B cell (primary cell): ENCODE measurements at regions not wholly inside any gene's neighbourhood (a gene's known extent, or its start where the extent isn't known, plus 50 kb on each side); places are given as distances from the start of the nearest gene placed in this dataset.

Experiments used
- EZH2 ChIP-seq: IDR thresholded peaks from 2 replicates; pipeline ENCODE4 v1.6.1; 2012; ENCODE audit warnings: borderline replicate concordance, low read depth, mild to moderate bottlenecking, moderate library complexity, low read length; ENCODE audit not compliant: insufficient read depth, poor library complexity, severe bottlenecking
- TF ChIP-seq, protein P1 (sequence below): fragments of 200-600 bp; IDR thresholded peaks from one replicate; pipeline ENCODE4 v1.8.0; 2022; ENCODE audit warnings: antibody characterized with exemption, mild to moderate bottlenecking

DNA sequence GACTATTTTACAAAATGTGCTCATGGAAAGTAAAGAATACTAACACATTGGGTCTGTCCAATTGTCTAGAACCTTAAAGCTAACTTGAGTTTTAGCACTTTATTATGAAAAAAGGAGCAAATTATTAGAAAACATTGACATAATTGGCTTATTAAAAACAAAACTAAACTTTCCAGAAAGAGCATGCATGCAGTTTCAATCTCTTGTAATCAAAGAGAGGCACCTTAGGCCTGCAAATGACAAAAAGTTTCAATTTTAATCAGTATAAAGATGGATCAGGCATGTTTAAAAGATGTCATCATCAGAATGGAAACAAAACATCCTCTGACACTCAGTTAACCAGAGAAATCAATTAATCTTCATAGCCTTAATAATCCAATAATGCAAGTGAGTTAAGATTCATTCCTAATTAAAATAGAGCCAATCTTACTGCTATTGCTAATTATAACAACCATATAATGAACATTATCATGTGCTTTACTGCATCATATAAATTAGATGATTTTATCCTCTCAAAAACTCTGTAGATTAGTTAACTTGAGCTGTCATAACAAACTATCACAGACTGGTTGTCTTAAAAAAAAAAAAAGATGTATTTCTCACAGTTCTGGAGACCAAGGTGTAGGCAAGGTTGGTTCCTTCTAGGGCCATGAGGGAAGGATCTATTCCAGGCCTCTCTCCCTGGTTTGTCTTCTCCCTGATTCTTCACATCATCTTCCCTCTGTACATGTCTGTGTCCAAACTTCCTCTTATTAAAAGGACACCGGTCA, 131.4 kb downstream of the RPAP3 start:
- TF ChIP-seq, protein P1, sequence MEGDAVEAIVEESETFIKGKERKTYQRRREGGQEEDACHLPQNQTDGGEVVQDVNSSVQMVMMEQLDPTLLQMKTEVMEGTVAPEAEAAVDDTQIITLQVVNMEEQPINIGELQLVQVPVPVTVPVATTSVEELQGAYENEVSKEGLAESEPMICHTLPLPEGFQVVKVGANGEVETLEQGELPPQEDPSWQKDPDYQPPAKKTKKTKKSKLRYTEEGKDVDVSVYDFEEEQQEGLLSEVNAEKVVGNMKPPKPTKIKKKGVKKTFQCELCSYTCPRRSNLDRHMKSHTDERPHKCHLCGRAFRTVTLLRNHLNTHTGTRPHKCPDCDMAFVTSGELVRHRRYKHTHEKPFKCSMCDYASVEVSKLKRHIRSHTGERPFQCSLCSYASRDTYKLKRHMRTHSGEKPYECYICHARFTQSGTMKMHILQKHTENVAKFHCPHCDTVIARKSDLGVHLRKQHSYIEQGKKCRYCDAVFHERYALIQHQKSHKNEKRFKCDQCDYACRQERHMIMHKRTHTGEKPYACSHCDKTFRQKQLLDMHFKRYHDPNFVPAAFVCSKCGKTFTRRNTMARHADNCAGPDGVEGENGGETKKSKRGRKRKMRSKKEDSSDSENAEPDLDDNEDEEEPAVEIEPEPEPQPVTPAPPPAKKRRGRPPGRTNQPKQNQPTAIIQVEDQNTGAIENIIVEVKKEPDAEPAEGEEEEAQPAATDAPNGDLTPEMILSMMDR, result no peak
- no peak for TF ChIP-seq EZH2
